HCT116 (cell line): ENCODE measurements at regions not wholly inside any gene's neighbourhood (a gene's known extent, or its start where the extent isn't known, plus 50 kb on each side); places are given as distances from the start of the nearest gene placed in this dataset.

ENCODE experiments used
- ATAC-seq: fragments of 200-7000 bp; cut with Tn5 transposase; 2 replicates; pipeline ENCODE4 v1.9.1; 2020; ENCODE audit warnings: mild to moderate bottlenecking, moderate library complexity
- BruUV-seq: library from RNA; stranded (reverse); fragments of 400-500 nt; replicated peaks from 2 replicates; lab custom pipeline; 2021; lab: Mats Ljungman, UMichigan
- CTCF ChIA-PET: fragments of 300-600 bp; sonication (Branson Sonifier 250); formaldehyde crosslinking; loops from one replicate; lab custom pipeline; 2021; ENCODE audit warnings: antibody characterized with exemption; lab: Charles Lee
- POLR2A ChIA-PET: fragments of 300-600, 350-600 bp; sonication (Branson Sonifier 250); formaldehyde crosslinking; loops from one replicate; lab custom pipeline; 2021; ENCODE audit warnings: antibody characterized with exemption; lab: Charles Lee
- RAD21 ChIA-PET, 2 experiments: fragments of 300-600 bp; sonication (Branson Sonifier 250); formaldehyde crosslinking; loops; one replicate each; lab custom pipeline; 2023; ENCODE audit warnings: low total read pairs in 2 of 2; ENCODE audit not compliant: uncharacterized antibody in 2 of 2, unreplicated experiment in 2 of 2, low non-redundant PET in 1 of 2; lab: Charles Lee
- DNase-seq: peaks from one replicate; pipeline ENCODE4 v3.0.0-alpha.2; 2010; ENCODE audit warnings: low read depth, low spot score
- H2AFZ ChIP-seq: fragments of 200-600 bp; shearing (Covaris generic), sonication (generic); 2 replicates; pipeline ENCODE4 v1.6.1; 2017; ENCODE audit warnings: low read depth, mixed run types, mixed read lengths, antibody characterized with exemption, low read length; ENCODE audit not compliant: poor library complexity, severe bottlenecking
- H3K27ac ChIP-seq: 2 replicates; pipeline ENCODE4 v1.5.1; 2012; ENCODE audit warnings: low read depth, low read length
- H3K27me3 ChIP-seq: fragments of 200-600 bp; sonication (generic); 2 replicates; pipeline ENCODE4 v1.6.1; 2016; ENCODE audit warnings: mixed run types, low read length, mixed read lengths; ENCODE audit not compliant: insufficient read depth
- H3K36me3 ChIP-seq, 2 experiments: fragments of 200-500 bp in 1 of 2; fragments of 200-600 bp in 1 of 2; sonication (Bioruptor generic) in 1 of 2; sonication (generic) in 1 of 2; 2 replicates each; pipeline versions ENCODE4 v1.5.1 to v1.6.1; 2014 to 2016; ENCODE audit warnings: low read length in 2 of 2, inconsistent platforms in 1 of 2, mixed read lengths in 1 of 2, mixed run types in 1 of 2; ENCODE audit not compliant: insufficient read depth in 2 of 2, control insufficient read depth in 1 of 2
- H3K4me1 ChIP-seq, 2 experiments: fragments of 200-600 bp in 1 of 2; sonication (generic) in 1 of 2; 2 replicates each; pipeline versions ENCODE4 v1.5.1 to v1.6.1; 2012 to 2017; ENCODE audit warnings: low read length in 2 of 2, inconsistent platforms in 1 of 2, mild to moderate bottlenecking in 1 of 2, mixed read lengths in 1 of 2, mixed run types in 1 of 2, moderate library complexity in 1 of 2; ENCODE audit not compliant: insufficient read depth in 2 of 2, control insufficient read depth in 1 of 2
- H3K4me2 ChIP-seq: fragments of 200-600 bp; sonication (generic); 2 replicates; pipeline ENCODE4 v1.6.1; 2017; ENCODE audit warnings: mixed run types, low read length, mixed read lengths
- H3K4me3 ChIP-seq, 2 experiments: fragments of 200-600 bp in 1 of 2; sonication (generic) in 1 of 2; replicated peaks in 1 of 2; 2 replicates each; pipeline ENCODE4 v1.5.1; 2011 to 2016; ENCODE audit warnings: low read length in 2 of 2, control low read depth in 1 of 2, low read depth in 1 of 2, mild to moderate bottlenecking in 1 of 2, mixed read lengths in 1 of 2, mixed run types in 1 of 2
- H3K79me2 ChIP-seq: fragments of 200-600 bp; sonication (generic); 2 replicates; pipeline ENCODE4 v1.6.1; 2017; ENCODE audit warnings: mild to moderate bottlenecking, mixed run types, low read length, moderate library complexity, mixed read lengths; ENCODE audit not compliant: insufficient read depth
- H3K9ac ChIP-seq: fragments of 200-600 bp; sonication (generic); 2 replicates; pipeline ENCODE4 v1.6.1; 2016; ENCODE audit warnings: low read length, mixed read lengths
- H3K9me2 ChIP-seq: fragments of 200-600 bp; sonication (generic), shearing (Covaris generic); 2 replicates; pipeline ENCODE4 v1.6.1; 2017; ENCODE audit warnings: mixed run types, mild to moderate bottlenecking, moderate library complexity; ENCODE audit not compliant: insufficient read depth
- H3K9me3 ChIP-seq, 2 experiments: fragments of 200-500 bp in 1 of 2; fragments of 200-600 bp in 1 of 2; sonication (Bioruptor generic) in 1 of 2; sonication (generic) in 1 of 2; 2 replicates each; pipeline ENCODE4 v1.6.1; 2014 to 2017; ENCODE audit warnings: low read length in 2 of 2, mixed read lengths in 2 of 2, inconsistent platforms in 1 of 2, low read depth in 1 of 2, mild to moderate bottlenecking in 1 of 2, mixed run types in 1 of 2, moderate library complexity in 1 of 2; ENCODE audit not compliant: control insufficient read depth in 1 of 2, insufficient read depth in 1 of 2
- H4K20me1 ChIP-seq: fragments of 200-600 bp; sonication (generic), shearing (Covaris generic); 2 replicates; pipeline ENCODE4 v1.6.1; 2017; ENCODE audit warnings: mixed run types, mild to moderate bottlenecking, moderate library complexity; ENCODE audit not compliant: insufficient read depth
- EGR1 ChIP-seq: IDR thresholded peaks from 2 replicates; pipeline ENCODE4 v1.6.1; 2012; ENCODE audit warnings: low read depth
- ELF1 ChIP-seq: IDR thresholded peaks from 2 replicates; pipeline ENCODE4 v1.6.1; 2012; ENCODE audit warnings: low read depth, borderline replicate concordance
- EZH2 ChIP-seq: fragments of 200-600 bp; sonication (generic); IDR thresholded peaks from 2 replicates; pipeline ENCODE4 v1.6.1; 2017; ENCODE audit warnings: antibody characterized with exemption, mixed run types
- EZH2phosphoT487 ChIP-seq: fragments of 200-600 bp; IDR thresholded peaks from 2 replicates; pipeline ENCODE4 v1.6.1; 2018; ENCODE audit warnings: antibody characterized with exemption, borderline replicate concordance
- FOSL1 ChIP-seq: IDR thresholded peaks from 2 replicates; pipeline ENCODE4 v1.6.1; 2012; ENCODE audit warnings: low read depth
- SIN3A ChIP-seq: IDR thresholded peaks from 2 replicates; pipeline ENCODE4 v1.6.1; 2012; ENCODE audit warnings: low read depth
- ZFX ChIP-seq: fragments of 450-650 bp; IDR thresholded peaks from 2 replicates; pipeline ENCODE4 v1.6.1; 2017
- intact Hi-C: fragments of 100-400 bp; cut with micrococcal nuclease; formaldehyde crosslinking; loops from 2 replicates; pipeline ENCODE4 v1.10.0; 2022
- TF ChIP-seq, protein P1 (sequence below): IDR thresholded peaks from 2 replicates; pipeline ENCODE4 v1.6.1; 2012
- TF ChIP-seq, protein P2 (sequence below): IDR thresholded peaks from 2 replicates; pipeline ENCODE4 v1.6.1; 2012; ENCODE audit warnings: low read depth

DNA sequence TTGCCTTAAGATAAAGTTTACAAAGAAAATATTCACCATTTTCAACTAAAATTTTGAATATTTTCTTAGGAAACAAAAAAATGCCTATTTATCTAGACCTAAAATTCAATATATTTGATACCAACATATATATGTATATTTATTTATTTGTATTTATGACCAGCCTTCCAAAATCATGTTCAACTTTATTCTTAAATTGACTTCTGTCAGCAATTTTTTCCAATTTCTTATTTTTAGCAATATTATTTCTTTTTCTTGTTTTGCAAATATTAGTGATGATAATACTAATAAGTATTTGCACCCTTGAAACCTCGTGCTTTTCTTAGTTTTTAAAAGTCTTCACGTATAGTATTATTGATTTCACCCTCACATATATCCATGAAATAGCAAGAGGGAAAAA is 68.2 kb upstream of the PHLPP1 start:
- H3K79me2 ChIP-seq: no peaks in the 10 kb centered on the region
- H3K27me3 ChIP-seq: no peaks in the 10 kb centered on the region
- RAD21 ChIA-PET: no interaction called here
- BruUV-seq: no TSS peak
- no peaks in the 10 kb centered on the region for H3K4me1 ChIP-seq
- no peak for DNase-seq
- no peaks in the 10 kb centered on the region for H4K20me1 ChIP-seq
- TF ChIP-seq EZH2 (no peak), ELF1 (no peak), ZFX (no peak), FOSL1 (no peak), SIN3A (no peak), EGR1 (no peak), EZH2phosphoT487 (no peak)
- TF ChIP-seq, protein P1, sequence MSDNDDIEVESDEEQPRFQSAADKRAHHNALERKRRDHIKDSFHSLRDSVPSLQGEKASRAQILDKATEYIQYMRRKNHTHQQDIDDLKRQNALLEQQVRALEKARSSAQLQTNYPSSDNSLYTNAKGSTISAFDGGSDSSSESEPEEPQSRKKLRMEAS: no peak
- TF ChIP-seq, protein P2, sequence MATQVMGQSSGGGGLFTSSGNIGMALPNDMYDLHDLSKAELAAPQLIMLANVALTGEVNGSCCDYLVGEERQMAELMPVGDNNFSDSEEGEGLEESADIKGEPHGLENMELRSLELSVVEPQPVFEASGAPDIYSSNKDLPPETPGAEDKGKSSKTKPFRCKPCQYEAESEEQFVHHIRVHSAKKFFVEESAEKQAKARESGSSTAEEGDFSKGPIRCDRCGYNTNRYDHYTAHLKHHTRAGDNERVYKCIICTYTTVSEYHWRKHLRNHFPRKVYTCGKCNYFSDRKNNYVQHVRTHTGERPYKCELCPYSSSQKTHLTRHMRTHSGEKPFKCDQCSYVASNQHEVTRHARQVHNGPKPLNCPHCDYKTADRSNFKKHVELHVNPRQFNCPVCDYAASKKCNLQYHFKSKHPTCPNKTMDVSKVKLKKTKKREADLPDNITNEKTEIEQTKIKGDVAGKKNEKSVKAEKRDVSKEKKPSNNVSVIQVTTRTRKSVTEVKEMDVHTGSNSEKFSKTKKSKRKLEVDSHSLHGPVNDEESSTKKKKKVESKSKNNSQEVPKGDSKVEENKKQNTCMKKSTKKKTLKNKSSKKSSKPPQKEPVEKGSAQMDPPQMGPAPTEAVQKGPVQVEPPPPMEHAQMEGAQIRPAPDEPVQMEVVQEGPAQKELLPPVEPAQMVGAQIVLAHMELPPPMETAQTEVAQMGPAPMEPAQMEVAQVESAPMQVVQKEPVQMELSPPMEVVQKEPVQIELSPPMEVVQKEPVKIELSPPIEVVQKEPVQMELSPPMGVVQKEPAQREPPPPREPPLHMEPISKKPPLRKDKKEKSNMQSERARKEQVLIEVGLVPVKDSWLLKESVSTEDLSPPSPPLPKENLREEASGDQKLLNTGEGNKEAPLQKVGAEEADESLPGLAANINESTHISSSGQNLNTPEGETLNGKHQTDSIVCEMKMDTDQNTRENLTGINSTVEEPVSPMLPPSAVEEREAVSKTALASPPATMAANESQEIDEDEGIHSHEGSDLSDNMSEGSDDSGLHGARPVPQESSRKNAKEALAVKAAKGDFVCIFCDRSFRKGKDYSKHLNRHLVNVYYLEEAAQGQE: no peak
- TF ChIP-seq, all 23 proteins: peak for 0
- H3K4me2 ChIP-seq: no peak overlapping the region
- H2AFZ ChIP-seq: no peak overlapping the region
- no peaks in the 10 kb centered on the region for H3K36me3 ChIP-seq
- POLR2A ChIA-PET: no interaction called here
- H3K4me3 ChIP-seq: no peak overlapping the region
- H3K27ac ChIP-seq: no peak overlapping the region
- H3K9me3 ChIP-seq: no peaks in the 10 kb centered on the region
- intact Hi-C loops: no loop called here
- H3K9me2 ChIP-seq: no peaks in the 10 kb centered on the region
- CTCF ChIA-PET: no interaction called here
- no peak overlapping the region for H3K9ac ChIP-seq
- no peak for ATAC-seq
